Activated CD8-positive, alpha-beta memory T cell treated with anti-CD3 and anti-CD28 coated beads, Interleukin-2, amount 10 ng/mL, durations not matched to agents 7 days and 5 days (primary cell): ENCODE measurements at regions not wholly inside any gene's neighbourhood (a gene's known extent, or its start where the extent isn't known, plus 50 kb on each side); places are given as distances from the start of the nearest gene placed in this dataset.

Experiments
- ATAC-seq: fragments of 150-1000 bp; cut with Tn5 transposase; one replicate; pipeline ENCODE4 v1.10.0; 2021; ENCODE audit warnings: moderate library complexity
- CTCF ChIA-PET: fragments of 350-600 bp; sonication (Branson Sonifier 250); formaldehyde crosslinking; loops from one replicate; lab custom pipeline; 2021; ENCODE audit warnings: antibody characterized with exemption; lab: Charles Lee
- DNase-seq: peaks from one replicate; pipeline ENCODE4 v3.0.0-alpha.2; 2020
- H3K27ac Mint-ChIP-seq: one replicate; pipeline ENCODE4 v1.8.0; 2021; ENCODE audit warnings: mild to moderate bottlenecking, mixed read lengths
- H3K27me3 Mint-ChIP-seq: one replicate; pipeline ENCODE4 v1.8.0; 2021; ENCODE audit warnings: mixed read lengths
- H3K36me3 Mint-ChIP-seq: one replicate; pipeline ENCODE4 v1.8.0; 2021; ENCODE audit warnings: mild to moderate bottlenecking, mixed read lengths
- H3K4me1 Mint-ChIP-seq: one replicate; pipeline ENCODE4 v1.8.0; 2021; ENCODE audit warnings: mixed read lengths
- H3K4me3 Mint-ChIP-seq: one replicate; pipeline ENCODE4 v1.8.0; 2021; ENCODE audit warnings: mild to moderate bottlenecking, moderate library complexity, mixed read lengths
- H3K9me3 Mint-ChIP-seq: one replicate; pipeline ENCODE4 v1.8.0; 2022; ENCODE audit warnings: low read depth, mixed read lengths

GRCh38 chr4:18566970-18567799 is 545.6 kb upstream of the LCORL start:
- Mint-ChIP-seq H3K27me3 (no peaks in the 10 kb centered on the region), H3K27ac (no peak overlapping the region), H3K9me3 (no peaks in the 10 kb centered on the region), H3K4me3 (no peak overlapping the region), H3K4me1 (no peaks in the 10 kb centered on the region), H3K36me3 (no peaks in the 10 kb centered on the region)
- DNase-seq: no peak
- CTCF ChIA-PET: no interaction called here
- ATAC-seq: no peak

- H3K9me3 Mint-ChIP-seq: no peaks in the 10 kb centered on the region
- DNase-seq (no peak), ATAC-seq (no peak)
- no peak overlapping the region for H3K27ac Mint-ChIP-seq
- H3K27me3 Mint-ChIP-seq: no peaks in the 10 kb centered on the region
- no peaks in the 10 kb centered on the region for H3K4me1 Mint-ChIP-seq
- H3K36me3 Mint-ChIP-seq: no peaks in the 10 kb centered on the region
- CTCF ChIA-PET: no interaction called here
- no peak overlapping the region for H3K4me3 Mint-ChIP-seq
Measured at GRCh38 chr4:18559492-18559891, 537.9 kb upstream of the LCORL start.

GRCh38 chr4:18556402-18556801 is 534.8 kb upstream of the LCORL start:
- H3K9me3 Mint-ChIP-seq: no peaks in the 10 kb centered on the region
- H3K4me3 Mint-ChIP-seq: no peak overlapping the region
- no peaks in the 10 kb centered on the region for H3K36me3 Mint-ChIP-seq
- H3K27me3 Mint-ChIP-seq: no peaks in the 10 kb centered on the region
- CTCF ChIA-PET: no interaction called here
- no peak overlapping the region for H3K27ac Mint-ChIP-seq
- no peak for ATAC-seq
- H3K4me1 Mint-ChIP-seq: no peaks in the 10 kb centered on the region
- no peak for DNase-seq

GRCh38 chr4:18540349-18540748 is 518.8 kb upstream of the LCORL start:
- ATAC-seq (no peak), DNase-seq (no peak)
- Mint-ChIP-seq H3K4me3 (no peak overlapping the region), H3K36me3 (no peaks in the 10 kb centered on the region), H3K27ac (no peak overlapping the region), H3K27me3 (no peaks in the 10 kb centered on the region), H3K4me1 (no peaks in the 10 kb centered on the region), H3K9me3 (no peaks in the 10 kb centered on the region)
- CTCF ChIA-PET: no interaction called here

GRCh38 chr4:18538121-18538520 is 516.6 kb upstream of the LCORL start:
- CTCF ChIA-PET: no interaction called here
- no peaks in the 10 kb centered on the region for H3K27me3 Mint-ChIP-seq
- no peaks in the 10 kb centered on the region for H3K4me1 Mint-ChIP-seq
- ATAC-seq: no peak
- H3K27ac Mint-ChIP-seq: no peak overlapping the region
- DNase-seq: no peak
- no peak overlapping the region for H3K4me3 Mint-ChIP-seq
- H3K9me3 Mint-ChIP-seq: no peaks in the 10 kb centered on the region
- H3K36me3 Mint-ChIP-seq: no peaks in the 10 kb centered on the region

GRCh38 chr4:18536428-18536827 is 514.9 kb upstream of the LCORL start:
- ATAC-seq (no peak), DNase-seq (no peak)
- no peak overlapping the region for H3K4me3 Mint-ChIP-seq
- H3K27ac Mint-ChIP-seq: no peak overlapping the region
- no peaks in the 10 kb centered on the region for H3K4me1 Mint-ChIP-seq
- H3K27me3 Mint-ChIP-seq: no peaks in the 10 kb centered on the region
- CTCF ChIA-PET: no interaction called here
- no peaks in the 10 kb centered on the region for H3K9me3 Mint-ChIP-seq
- H3K36me3 Mint-ChIP-seq: no peaks in the 10 kb centered on the region

- H3K36me3 Mint-ChIP-seq: no peaks in the 10 kb centered on the region
- no peaks in the 10 kb centered on the region for H3K4me1 Mint-ChIP-seq
- no peak overlapping the region for H3K4me3 Mint-ChIP-seq
- H3K9me3 Mint-ChIP-seq: no peaks in the 10 kb centered on the region
- no peak overlapping the region for H3K27ac Mint-ChIP-seq
- DNase-seq (no peak), ATAC-seq (no peak)
- H3K27me3 Mint-ChIP-seq: no peaks in the 10 kb centered on the region
- CTCF ChIA-PET: no interaction called here
Measured at GRCh38 chr4:18535948-18536347, 514.4 kb upstream of the LCORL start.

GRCh38 chr4:18533262-18533775 is 511.8 kb upstream of the LCORL start:
- CTCF ChIA-PET: no interaction called here
- DNase-seq (no peak), ATAC-seq (no peak)
- Mint-ChIP-seq H3K27me3 (no peaks in the 10 kb centered on the region), H3K27ac (no peak overlapping the region), H3K4me3 (no peak overlapping the region), H3K36me3 (no peaks in the 10 kb centered on the region), H3K4me1 (no peaks in the 10 kb centered on the region), H3K9me3 (no peaks in the 10 kb centered on the region)

GRCh38 chr4:18531731-18532130 is 510.2 kb upstream of the LCORL start:
- DNase-seq (no peak), ATAC-seq (no peak)
- Mint-ChIP-seq H3K27me3 (no peaks in the 10 kb centered on the region), H3K4me1 (no peaks in the 10 kb centered on the region), H3K36me3 (no peaks in the 10 kb centered on the region), H3K9me3 (no peaks in the 10 kb centered on the region), H3K27ac (no peak overlapping the region), H3K4me3 (no peak overlapping the region)
- CTCF ChIA-PET: no interaction called here

GRCh38 chr4:18529482-18529881 is 507.9 kb upstream of the LCORL start:
- Mint-ChIP-seq H3K4me3 (no peak overlapping the region), H3K9me3 (no peaks in the 10 kb centered on the region), H3K27ac (no peak overlapping the region), H3K36me3 (no peaks in the 10 kb centered on the region), H3K27me3 (no peaks in the 10 kb centered on the region), H3K4me1 (no peaks in the 10 kb centered on the region)
- DNase-seq (no peak), ATAC-seq (no peak)
- CTCF ChIA-PET: no interaction called here

- Mint-ChIP-seq H3K27ac (no peak overlapping the region), H3K36me3 (no peaks in the 10 kb centered on the region), H3K27me3 (no peaks in the 10 kb centered on the region), H3K4me1 (no peaks in the 10 kb centered on the region), H3K9me3 (no peaks in the 10 kb centered on the region), H3K4me3 (no peak overlapping the region)
- CTCF ChIA-PET: no interaction called here
- DNase-seq (no peak), ATAC-seq (no peak)
Measured at GRCh38 chr4:18524667-18525066, 503.1 kb upstream of the LCORL start.

GRCh38 chr4:18518098-18518497 is 496.5 kb upstream of the LCORL start:
- Mint-ChIP-seq H3K4me1 (no peaks in the 10 kb centered on the region), H3K36me3 (no peaks in the 10 kb centered on the region), H3K27me3 (no peaks in the 10 kb centered on the region), H3K4me3 (no peak overlapping the region), H3K9me3 (peaks cover 3% of the 10 kb centered on the region), H3K27ac (no peak overlapping the region)
- CTCF ChIA-PET: interaction anchor here (1.6 kb wide), 1 partner anchor 16 kb away, joined by 3 read pairs; no protein-coding TSS in a partner anchor
- no peak for ATAC-seq
- no peak for DNase-seq

- DNase-seq (no peak), ATAC-seq (no peak)
- no peak overlapping the region for H3K4me3 Mint-ChIP-seq
- H3K27me3 Mint-ChIP-seq: no peaks in the 10 kb centered on the region
- no peaks in the 10 kb centered on the region for H3K36me3 Mint-ChIP-seq
- CTCF ChIA-PET: no interaction called here
- H3K9me3 Mint-ChIP-seq: peaks cover 3% of the 10 kb centered on the region
- H3K4me1 Mint-ChIP-seq: no peaks in the 10 kb centered on the region
- no peak overlapping the region for H3K27ac Mint-ChIP-seq
Measured at GRCh38 chr4:18513861-18514260, 492.3 kb upstream of the LCORL start.

GRCh38 chr4:18512718-18513117 is 491.2 kb upstream of the LCORL start:
- H3K4me1 Mint-ChIP-seq: no peaks in the 10 kb centered on the region
- no peaks in the 10 kb centered on the region for H3K27me3 Mint-ChIP-seq
- no peak overlapping the region for H3K27ac Mint-ChIP-seq
- peaks cover 3% of the 10 kb centered on the region for H3K9me3 Mint-ChIP-seq
- no peak for DNase-seq
- CTCF ChIA-PET: no interaction called here
- H3K36me3 Mint-ChIP-seq: no peaks in the 10 kb centered on the region
- no peak overlapping the region for H3K4me3 Mint-ChIP-seq
- ATAC-seq: no peak
